ENCODE measurements at regions not wholly inside any gene's neighbourhood (a gene's known extent, or its start where the extent isn't known, plus 50 kb on each side); places are given as distances from the start of the nearest gene placed in this dataset.
"Not testable (repeated sequence)": the region's sequence is repeated elsewhere in the genome, so short reads cannot be mapped to it uniquely, and the experiment has no call there.

- Mint-ChIP-seq H3K36me3 (ENCODE audit: insufficient read depth, unreplicated experiment) (no peaks in the 10 kb centered on the region), H3K4me3 (ENCODE audit: unreplicated experiment) (no peak overlapping the region), H3K9me3 (ENCODE audit: unreplicated experiment) (no peaks in the 10 kb centered on the region), H3K4me1 (ENCODE audit: insufficient read depth, unreplicated experiment) (no peaks in the 10 kb centered on the region), H3K27me3 (ENCODE audit: insufficient read depth, unreplicated experiment) (no peaks in the 10 kb centered on the region), H3K27ac (ENCODE audit: low read depth, unreplicated experiment) (no peak overlapping the region)
- intact Hi-C loops (cut with micrococcal nuclease) = no loop called here
- CTCF ChIA-PET = interaction anchor here (0.8 kb wide), 1 partner anchor 1771 kb away, joined by 3 read pairs; no protein-coding TSS in a partner anchor
- TF ChIP-seq CTCF (IDR thresholded peaks at IDR 0.05; ENCODE audit: unreplicated experiment) = no peak
- POLR2A ChIA-PET = no interaction called here
- DNase-seq (ENCODE audit: unreplicated experiment) = no peak
- BruUV-seq (replicated peaks) = no TSS peak
These were observed 483.7 kb upstream of the DPH6 start for GRCh38 chr15:36029606-36030210.

GRCh38 chr15:36039996-36040572, 494.1 kb upstream of the DPH6 start:
- no peaks in the 10 kb centered on the region for H3K36me3 Mint-ChIP-seq (ENCODE audit: insufficient read depth, unreplicated experiment)
- intact Hi-C loops (cut with micrococcal nuclease) = no loop called here
- no peak for TF ChIP-seq CTCF (IDR thresholded peaks at IDR 0.05; ENCODE audit: unreplicated experiment)
- CTCF ChIA-PET = interaction anchor here (0.5 to 0.6 kb wide), 3 partner anchors 596 to 1791 kb away, joined by 3 to 4 read pairs (median 3); no protein-coding TSS in a partner anchor
- no peak overlapping the region for H3K4me3 Mint-ChIP-seq (ENCODE audit: unreplicated experiment)
- POLR2A ChIA-PET = interaction anchor here (0.6 kb wide), 1 partner anchor 135 kb away, joined by 3 read pairs; no protein-coding TSS in a partner anchor
- peaks cover 7% of the 10 kb centered on the region for H3K9me3 Mint-ChIP-seq (ENCODE audit: unreplicated experiment)
- H3K4me1 Mint-ChIP-seq (ENCODE audit: insufficient read depth, unreplicated experiment) = no peaks in the 10 kb centered on the region
- no peak for DNase-seq (ENCODE audit: unreplicated experiment)
- H3K27me3 Mint-ChIP-seq (ENCODE audit: insufficient read depth, unreplicated experiment) = no peaks in the 10 kb centered on the region
- BruUV-seq (replicated peaks) = no TSS peak
- H3K27ac Mint-ChIP-seq (ENCODE audit: low read depth, unreplicated experiment) = no peak overlapping the region

- H3K36me3 Mint-ChIP-seq (ENCODE audit: insufficient read depth, unreplicated experiment); H3K27me3 Mint-ChIP-seq (ENCODE audit: insufficient read depth, unreplicated experiment); H3K27ac Mint-ChIP-seq (ENCODE audit: low read depth, unreplicated experiment); BruUV-seq (replicated peaks); DNase-seq (ENCODE audit: unreplicated experiment); intact Hi-C loops (cut with micrococcal nuclease); CTCF ChIA-PET; H3K9me3 Mint-ChIP-seq (ENCODE audit: unreplicated experiment); H3K4me3 Mint-ChIP-seq (ENCODE audit: unreplicated experiment); H3K4me1 Mint-ChIP-seq (ENCODE audit: insufficient read depth, unreplicated experiment): not testable (repeated sequence)
- POLR2A ChIA-PET = interaction anchor here (0.6 kb wide), 1 partner anchor 296 kb away, joined by 3 read pairs; no protein-coding TSS in a partner anchor
These were observed 501.2 kb upstream of the DPH6 start for GRCh38 chr15:36047018-36047716.

GRCh38 chr15:36050899-36051298, 504.9 kb upstream of the DPH6 start:
- DNase-seq (ENCODE audit: unreplicated experiment) = no peak
- no peak for TF ChIP-seq CTCF (IDR thresholded peaks at IDR 0.05; ENCODE audit: unreplicated experiment)
- Mint-ChIP-seq H3K27me3 (ENCODE audit: insufficient read depth, unreplicated experiment) (no peaks in the 10 kb centered on the region), H3K4me1 (ENCODE audit: insufficient read depth, unreplicated experiment) (no peaks in the 10 kb centered on the region), H3K4me3 (ENCODE audit: unreplicated experiment) (no peak overlapping the region), H3K36me3 (ENCODE audit: insufficient read depth, unreplicated experiment) (no peaks in the 10 kb centered on the region), H3K9me3 (ENCODE audit: unreplicated experiment) (no peaks in the 10 kb centered on the region), H3K27ac (ENCODE audit: low read depth, unreplicated experiment) (no peak overlapping the region)
- ChIA-PET POLR2A (interaction anchor here (0.7 kb wide), 1 partner anchor 65 kb away, joined by 3 read pairs; no protein-coding TSS in a partner anchor), CTCF (interaction anchor here (0.6 to 0.9 kb wide), 3 partner anchors 64 to 704 kb away, joined by 3 read pairs; no protein-coding TSS in a partner anchor)
- intact Hi-C loops (cut with micrococcal nuclease) = no loop called here
- BruUV-seq (replicated peaks) = no TSS peak

GRCh38 chr15:36052641-36053040, 506.7 kb upstream of the DPH6 start:
- H3K4me1 Mint-ChIP-seq (ENCODE audit: insufficient read depth, unreplicated experiment); H3K36me3 Mint-ChIP-seq (ENCODE audit: insufficient read depth, unreplicated experiment); H3K27me3 Mint-ChIP-seq (ENCODE audit: insufficient read depth, unreplicated experiment); H3K4me3 Mint-ChIP-seq (ENCODE audit: unreplicated experiment); POLR2A ChIA-PET; intact Hi-C loops (cut with micrococcal nuclease); BruUV-seq (replicated peaks); H3K9me3 Mint-ChIP-seq (ENCODE audit: unreplicated experiment); H3K27ac Mint-ChIP-seq (ENCODE audit: low read depth, unreplicated experiment): not testable (repeated sequence)
- peak; percentile 41 for DNase-seq (ENCODE audit: unreplicated experiment)
- CTCF ChIA-PET = interaction anchor here (0.8 kb wide), 1 partner anchor 374 kb away, joined by 3 read pairs; no protein-coding TSS in a partner anchor

Measured in MCF 10A (cell line).